H1 (cell line): ENCODE measurements at regions not wholly inside any gene's neighbourhood (a gene's known extent, or its start where the extent isn't known, plus 50 kb on each side); places are given as distances from the start of the nearest gene placed in this dataset.

Experiments used
- CBX8 ChIP-seq: fragments of 300-800, 300-1000 bp; sonication (generic); IDR thresholded peaks from 2 replicates; pipeline ENCODE4 v1.7.1; 2016; ENCODE audit warnings: low read depth, low read length, borderline replicate concordance
- HDAC2 ChIP-seq, 2 experiments: fragments of 300-600 bp in 1 of 2; sonication (generic) in 1 of 2; IDR thresholded peaks; 2 replicates each; pipeline ENCODE4 v1.6.1; 2011 to 2012; ENCODE audit warnings: low read depth in 2 of 2, low read length in 2 of 2, mild to moderate bottlenecking in 2 of 2, moderate library complexity in 2 of 2, borderline replicate concordance in 1 of 2, inconsistent platforms in 1 of 2
- POLR2AphosphoS5 ChIP-seq: IDR thresholded peaks from 2 replicates; pipeline ENCODE4 v1.6.1; 2011; ENCODE audit warnings: low read depth, low read length
- RAD21 ChIP-seq, 2 experiments: IDR thresholded peaks in 1 of 2; conservative IDR thresholded peaks in 1 of 2; 2 replicates each; pipeline ENCODE4 v1.6.1; 2011; ENCODE audit warnings: low read depth in 2 of 2, low read length in 2 of 2, improper control_type of control experiment in 1 of 2, inconsistent platforms in 1 of 2, mild to moderate bottlenecking in 1 of 2, moderate library complexity in 1 of 2
- SP1 ChIP-seq: IDR thresholded peaks from 2 replicates; pipeline ENCODE4 v1.6.1; 2011; ENCODE audit warnings: low read depth, low read length
- TF ChIP-seq, protein P1 (sequence below): IDR thresholded peaks from 2 replicates; pipeline ENCODE4 v1.6.1; 2012; ENCODE audit warnings: inconsistent platforms
- TF ChIP-seq, protein P2 (sequence below): IDR thresholded peaks from 2 replicates; pipeline ENCODE4 v1.6.1; 2012; ENCODE audit warnings: inconsistent platforms
- TF ChIP-seq, protein P3 (sequence below), 3 experiments: IDR thresholded peaks; 1 replicate in 2 of 3; 2 replicates in 1 of 3; pipeline versions ENCODE4 v1.5.1 to v1.6.1; 2011; ENCODE audit warnings: low read length in 3 of 3, mild to moderate bottlenecking in 3 of 3, inconsistent platforms in 2 of 3, low read depth in 1 of 3, moderate library complexity in 1 of 3; ENCODE audit not compliant: insufficient read depth in 1 of 3; ENCODE audit errors: control extremely low read depth in 1 of 3
- TF ChIP-seq, protein P4 (sequence below): IDR thresholded peaks from 2 replicates; pipeline ENCODE4 v1.6.1; 2011; ENCODE audit warnings: low read length, improper control_type of control experiment

DNA sequence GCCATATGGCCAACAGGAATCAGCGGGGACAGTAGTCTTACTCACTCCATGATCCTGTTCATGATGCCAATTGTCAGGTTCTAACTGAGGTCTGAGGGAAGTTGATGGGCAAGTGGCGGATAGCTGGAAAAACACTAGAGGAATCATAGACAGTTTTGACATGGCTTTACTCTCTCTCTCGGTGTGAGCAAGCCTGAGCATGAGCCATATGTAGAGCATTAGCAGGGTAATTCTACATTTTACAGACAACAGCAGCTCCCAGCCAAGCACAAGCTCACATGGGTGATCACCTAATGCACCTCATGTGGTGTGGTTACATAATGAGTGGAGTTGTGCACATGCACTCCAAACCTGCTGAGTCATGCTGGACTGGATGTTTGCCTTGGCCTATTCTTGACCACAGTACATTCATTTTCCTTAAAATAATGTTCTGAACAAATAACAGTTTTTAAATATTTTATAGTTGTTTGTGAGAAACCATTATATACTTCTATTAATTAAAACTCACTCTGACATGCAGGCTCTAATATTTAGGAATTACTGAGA lies 429.2 kb downstream of the GPAT3 start:
- no peak for TF ChIP-seq SP1
- TF ChIP-seq RAD21 (IDR thresholded peaks at IDR 0.05 in 1 of 2, conservative IDR thresholded peaks at IDR 0.05 in 1 of 2; ENCODE audit: low read depth in 2 of 2, low read length in 2 of 2): no peak
- TF ChIP-seq, protein P1, sequence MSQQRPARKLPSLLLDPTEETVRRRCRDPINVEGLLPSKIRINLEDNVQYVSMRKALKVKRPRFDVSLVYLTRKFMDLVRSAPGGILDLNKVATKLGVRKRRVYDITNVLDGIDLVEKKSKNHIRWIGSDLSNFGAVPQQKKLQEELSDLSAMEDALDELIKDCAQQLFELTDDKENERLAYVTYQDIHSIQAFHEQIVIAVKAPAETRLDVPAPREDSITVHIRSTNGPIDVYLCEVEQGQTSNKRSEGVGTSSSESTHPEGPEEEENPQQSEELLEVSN: no peak
- TF ChIP-seq, protein P2, sequence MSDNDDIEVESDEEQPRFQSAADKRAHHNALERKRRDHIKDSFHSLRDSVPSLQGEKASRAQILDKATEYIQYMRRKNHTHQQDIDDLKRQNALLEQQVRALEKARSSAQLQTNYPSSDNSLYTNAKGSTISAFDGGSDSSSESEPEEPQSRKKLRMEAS: no peak
- TF ChIP-seq POLR2AphosphoS5: no peak
- no peak for TF ChIP-seq HDAC2 (IDR thresholded peaks at IDR 0.05; ENCODE audit: borderline replicate concordance in 1 of 2, low read depth in 2 of 2, low read length in 2 of 2)
- TF ChIP-seq, protein P3, sequence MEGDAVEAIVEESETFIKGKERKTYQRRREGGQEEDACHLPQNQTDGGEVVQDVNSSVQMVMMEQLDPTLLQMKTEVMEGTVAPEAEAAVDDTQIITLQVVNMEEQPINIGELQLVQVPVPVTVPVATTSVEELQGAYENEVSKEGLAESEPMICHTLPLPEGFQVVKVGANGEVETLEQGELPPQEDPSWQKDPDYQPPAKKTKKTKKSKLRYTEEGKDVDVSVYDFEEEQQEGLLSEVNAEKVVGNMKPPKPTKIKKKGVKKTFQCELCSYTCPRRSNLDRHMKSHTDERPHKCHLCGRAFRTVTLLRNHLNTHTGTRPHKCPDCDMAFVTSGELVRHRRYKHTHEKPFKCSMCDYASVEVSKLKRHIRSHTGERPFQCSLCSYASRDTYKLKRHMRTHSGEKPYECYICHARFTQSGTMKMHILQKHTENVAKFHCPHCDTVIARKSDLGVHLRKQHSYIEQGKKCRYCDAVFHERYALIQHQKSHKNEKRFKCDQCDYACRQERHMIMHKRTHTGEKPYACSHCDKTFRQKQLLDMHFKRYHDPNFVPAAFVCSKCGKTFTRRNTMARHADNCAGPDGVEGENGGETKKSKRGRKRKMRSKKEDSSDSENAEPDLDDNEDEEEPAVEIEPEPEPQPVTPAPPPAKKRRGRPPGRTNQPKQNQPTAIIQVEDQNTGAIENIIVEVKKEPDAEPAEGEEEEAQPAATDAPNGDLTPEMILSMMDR (IDR thresholded peaks at IDR 0.05; ENCODE audit: control extremely low read depth in 1 of 3, insufficient read depth in 1 of 3, low read depth in 1 of 3, low read length in 3 of 3): no peak
- TF ChIP-seq CBX8: no peak
- TF ChIP-seq, protein P4, sequence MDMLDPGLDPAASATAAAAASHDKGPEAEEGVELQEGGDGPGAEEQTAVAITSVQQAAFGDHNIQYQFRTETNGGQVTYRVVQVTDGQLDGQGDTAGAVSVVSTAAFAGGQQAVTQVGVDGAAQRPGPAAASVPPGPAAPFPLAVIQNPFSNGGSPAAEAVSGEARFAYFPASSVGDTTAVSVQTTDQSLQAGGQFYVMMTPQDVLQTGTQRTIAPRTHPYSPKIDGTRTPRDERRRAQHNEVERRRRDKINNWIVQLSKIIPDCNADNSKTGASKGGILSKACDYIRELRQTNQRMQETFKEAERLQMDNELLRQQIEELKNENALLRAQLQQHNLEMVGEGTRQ: no peak
